D721Med (cell line): ENCODE measurements at regions not wholly inside any gene's neighbourhood (a gene's known extent, or its start where the extent isn't known, plus 50 kb on each side); places are given as distances from the start of the nearest gene placed in this dataset.

Experiments
- DNase-seq: peaks from one replicate; pipeline ENCODE4 v3.0.0; 2011; ENCODE audit warnings: low spot score; ENCODE audit not compliant: insufficient read length
- FAIRE-seq: peaks from 2 replicates; lab custom pipeline; 2011; peaks lifted over from hg19 to GRCh38; lab: Jason Lieb, UNC
- CTCF ChIP-seq: IDR thresholded peaks from 2 replicates; pipeline ENCODE4 v1.5.1; 2012; ENCODE audit warnings: mild to moderate bottlenecking, control low read depth; ENCODE audit not compliant: insufficient read depth; ENCODE audit errors: missing control alignments

- DNase-seq (no peak), FAIRE-seq (no peak)
- TF ChIP-seq CTCF: no peak
Observed at GRCh38 chr10:29956335-29956924, 103.0 kb downstream of the JCAD start.

GRCh38 chr10:29955329-29955935 is 104.0 kb downstream of the JCAD start:
- DNase-seq (no peak), FAIRE-seq (no peak)
- TF ChIP-seq CTCF: no peak

- no peak for DNase-seq
- FAIRE-seq: no peak
- TF ChIP-seq CTCF: no peak
Observed at GRCh38 chr10:29951441-29951931, 107.9 kb downstream of the JCAD start.

GRCh38 chr10:29950391-29950790 is 109.0 kb downstream of the JCAD start:
- FAIRE-seq (no peak), DNase-seq (no peak)
- no peak for TF ChIP-seq CTCF

- DNase-seq: no peak
- no peak for TF ChIP-seq CTCF
- FAIRE-seq: no peak
Observed at GRCh38 chr10:29949411-29950011, 109.9 kb downstream of the JCAD start.

GRCh38 chr10:29948881-29949355 is 110.5 kb downstream of the JCAD start:
- DNase-seq (no peak), FAIRE-seq (no peak)
- TF ChIP-seq CTCF: no peak

- no peak for TF ChIP-seq CTCF
- no peak for DNase-seq
- no peak for FAIRE-seq
Observed at GRCh38 chr10:29947701-29948060, 111.7 kb downstream of the JCAD start.
